CD14-positive monocyte (primary cell): ENCODE measurements at regions not wholly inside any gene's neighbourhood (a gene's known extent, or its start where the extent isn't known, plus 50 kb on each side); places are given as distances from the start of the nearest gene placed in this dataset.

ENCODE experiments used
- DNase-seq, 3 donors: peaks; one replicate each; pipeline ENCODE4 v3.0.0-alpha.2; 2011 to 2022
- H2AFZ ChIP-seq: 2 replicates; pipeline ENCODE4 v1.6.0; 2012; ENCODE audit warnings: mild to moderate bottlenecking, low read depth, low read length, inconsistent platforms; ENCODE audit not compliant: insufficient read depth, poor library complexity, severe bottlenecking
- H3K27ac ChIP-seq, 2 donors: 1 replicate in 1 of 2; 2 replicates in 1 of 2; pipeline ENCODE4 v1.5.1; 2012 to 2013; ENCODE audit warnings: low read length in 2 of 2, control low read depth in 1 of 2, inconsistent platforms in 1 of 2, low read depth in 1 of 2, mild to moderate bottlenecking in 1 of 2
- H3K27me3 ChIP-seq, 2 donors: one replicate each; pipeline versions ENCODE4 v1.6.0 to v1.6.1; 2011 to 2013; ENCODE audit warnings: low read length in 2 of 2; ENCODE audit not compliant: control insufficient read depth in 2 of 2, insufficient read depth in 2 of 2
- H3K36me3 ChIP-seq, 2 donors: replicated peaks in 1 of 2; 1 replicate in 1 of 2; 2 replicates in 1 of 2; pipeline versions ENCODE4 v1.5.1 to v1.6.1; 2012 to 2013; ENCODE audit warnings: low read length in 2 of 2, control low read depth in 1 of 2, inconsistent platforms in 1 of 2, mild to moderate bottlenecking in 1 of 2; ENCODE audit not compliant: insufficient read depth in 2 of 2, control insufficient read depth in 1 of 2
- H3K4me1 ChIP-seq, 2 donors: 1 replicate in 1 of 2; 2 replicates in 1 of 2; pipeline versions ENCODE4 v1.5.1 to v1.6.1; 2012 to 2013; ENCODE audit warnings: low read length in 2 of 2, control low read depth in 1 of 2, inconsistent platforms in 1 of 2, mild to moderate bottlenecking in 1 of 2, moderate library complexity in 1 of 2; ENCODE audit not compliant: insufficient read depth in 2 of 2, control insufficient read depth in 1 of 2
- H3K4me2 ChIP-seq: replicated peaks from 2 replicates; pipeline ENCODE3; 2012; ENCODE audit warnings: low read length, moderate library complexity, mild to moderate bottlenecking; ENCODE audit not compliant: poor library complexity, severe bottlenecking; ENCODE audit errors: extremely low read depth
- H3K4me3 ChIP-seq, 3 experiments: fragments of 200-600 bp in 1 of 3; sonication (generic) in 1 of 3; replicated peaks in 1 of 3; 1 replicate in 2 of 3; 2 replicates in 1 of 3; pipeline ENCODE4 v1.5.1; 2011 to 2013; ENCODE audit warnings: low read length in 3 of 3, mild to moderate bottlenecking in 3 of 3, control low read depth in 2 of 3, low read depth in 2 of 3, inconsistent platforms in 1 of 3, moderate library complexity in 1 of 3
- H3K79me2 ChIP-seq: 2 replicates; pipeline ENCODE4 v1.6.0; 2012; ENCODE audit warnings: mild to moderate bottlenecking, control low read depth, inconsistent platforms, low read length, moderate library complexity; ENCODE audit not compliant: insufficient read depth
- H3K9ac ChIP-seq: 2 replicates; pipeline ENCODE4 v1.6.0; 2017; ENCODE audit warnings: low read length, mild to moderate bottlenecking; ENCODE audit not compliant: insufficient read depth, poor library complexity, severe bottlenecking
- H3K9me3 ChIP-seq, 2 donors: replicated peaks in 1 of 2; 1 replicate in 1 of 2; 2 replicates in 1 of 2; pipeline versions ENCODE4 v1.5.1 to v1.6.1; 2012 to 2013; ENCODE audit warnings: low read length in 2 of 2, control low read depth in 1 of 2; ENCODE audit not compliant: control insufficient read depth in 1 of 2, insufficient read depth in 1 of 2
- H4K20me1 ChIP-seq: 2 replicates; pipeline ENCODE4 v1.6.0; 2012; ENCODE audit warnings: mild to moderate bottlenecking, low read length, control low read depth, moderate library complexity; ENCODE audit not compliant: insufficient read depth
- H3K27ac Mint-ChIP-seq, 7 donors: one replicate each; pipeline ENCODE4 v1.8.0; 2020; ENCODE audit warnings: mild to moderate bottlenecking in 7 of 7, mixed read lengths in 7 of 7, moderate library complexity in 6 of 7, inconsistent platforms in 2 of 7
- H3K27me3 Mint-ChIP-seq, 3 donors: one replicate each; pipeline ENCODE4 v1.8.0; 2021 to 2022; ENCODE audit warnings: low read depth in 3 of 3, mild to moderate bottlenecking in 3 of 3, mixed read lengths in 3 of 3, moderate library complexity in 3 of 3, inconsistent platforms in 1 of 3
- H3K36me3 Mint-ChIP-seq, 2 donors: one replicate each; pipeline ENCODE4 v1.8.0; 2020; ENCODE audit warnings: mixed read lengths in 2 of 2, inconsistent platforms in 1 of 2, mild to moderate bottlenecking in 1 of 2
- H3K4me1 Mint-ChIP-seq: one replicate; pipeline ENCODE4 v1.8.0; 2020; ENCODE audit warnings: mild to moderate bottlenecking, mixed read lengths
- H3K4me3 Mint-ChIP-seq, 2 donors: one replicate each; pipeline ENCODE4 v1.8.0; 2020; ENCODE audit warnings: mild to moderate bottlenecking in 2 of 2, mixed read lengths in 2 of 2, moderate library complexity in 1 of 2
- H3K9me3 Mint-ChIP-seq, 7 donors: one replicate each; pipeline ENCODE4 v1.8.0; 2020 to 2022; ENCODE audit warnings: mixed read lengths in 7 of 7, mild to moderate bottlenecking in 6 of 7, moderate library complexity in 6 of 7, inconsistent platforms in 2 of 7
- CTCF ChIP-seq: fragments of 200-600 bp; IDR thresholded peaks from one replicate; pipeline ENCODE4 v1.8.0; 2022; ENCODE audit warnings: antibody characterized with exemption, mild to moderate bottlenecking
- WGBS: methylation state at CpG from one replicate; pipeline ENCODE4 v1.1.5; 2013; ENCODE audit warnings: missing lambda C conversion rate; ENCODE audit not compliant: insufficient coverage; 5-methylcytosine and 5-hydroxymethylcytosine counted together
- intact Hi-C, 2 donors: fragments of 100-400 bp; cut with micrococcal nuclease; formaldehyde crosslinking; loops; one replicate each; pipeline versions ENCODE4 v1.15.0 to v1.15.1; 2023

DNA sequence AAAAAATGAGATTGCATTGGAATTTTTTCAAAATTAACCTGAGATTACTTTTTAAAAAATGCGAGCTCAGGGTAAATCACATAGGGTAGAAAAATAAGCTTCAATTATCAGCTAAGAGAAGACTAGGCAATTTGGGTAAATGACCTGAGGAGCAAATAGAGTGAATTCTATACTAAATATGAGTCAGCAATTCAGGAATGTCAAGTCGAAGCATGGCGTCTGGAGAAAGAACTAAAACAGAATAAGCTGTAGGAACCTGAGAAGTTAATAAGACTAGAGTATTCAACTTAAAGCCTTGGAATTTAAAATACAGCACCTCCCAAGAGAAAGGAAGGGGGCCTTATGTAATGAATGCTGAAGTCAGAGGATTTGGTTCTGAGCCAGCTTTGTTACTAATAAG is 487.0 kb downstream of the SUCLG1 start:
- no peak overlapping the region for H3K27ac ChIP-seq
- H3K4me3 ChIP-seq, result no peak overlapping the region
- H3K9ac ChIP-seq, result no peak overlapping the region
- no peaks in the 10 kb centered on the region for H3K79me2 ChIP-seq
- peaks cover 0 to 12% (median 4%) of the 10 kb centered on the region in 7 donors for H3K9me3 Mint-ChIP-seq
- intact Hi-C loops, result no loop called here
- H2AFZ ChIP-seq, result no peak overlapping the region
- H3K36me3 ChIP-seq, result no peaks in the 10 kb centered on the region
- no peaks in the 10 kb centered on the region for H3K27me3 Mint-ChIP-seq
- peaks cover 0 to 7% of the 10 kb centered on the region in 2 donors for H3K9me3 ChIP-seq
- H3K27ac Mint-ChIP-seq, result no peak overlapping the region
- no peaks in the 10 kb centered on the region for H3K27me3 ChIP-seq
- no peak overlapping the region for H3K4me3 Mint-ChIP-seq
- TF ChIP-seq CTCF, result no peak
- H3K4me1 Mint-ChIP-seq, result no peaks in the 10 kb centered on the region
- no peaks in the 10 kb centered on the region for H3K36me3 Mint-ChIP-seq
- no CpG with 5 or more reads among the region's 3 CpGs for WGBS
- DNase-seq, result no peak
- H3K4me2 ChIP-seq, result no peak overlapping the region
- H4K20me1 ChIP-seq, result no peaks in the 10 kb centered on the region
- H3K4me1 ChIP-seq, result no peaks in the 10 kb centered on the region

DNA sequence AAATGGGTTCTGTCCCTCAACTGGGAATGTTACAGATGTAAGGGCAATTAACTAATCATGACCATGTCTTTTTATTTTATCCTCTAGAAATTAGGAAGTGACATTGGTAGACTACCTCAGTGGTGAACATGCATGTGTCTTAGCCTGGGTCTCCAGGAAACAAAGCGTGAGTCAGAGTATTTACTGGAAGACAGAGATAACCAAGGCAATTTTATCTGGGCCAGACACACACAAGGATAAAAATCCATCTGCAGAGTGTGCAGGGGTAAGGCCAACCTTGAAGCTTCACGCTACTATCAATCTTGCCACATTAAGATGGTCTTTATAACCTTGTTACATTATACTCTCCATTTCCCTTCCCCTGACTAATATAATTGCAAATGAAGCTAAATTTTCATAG is 487.5 kb downstream of the SUCLG1 start:
- no peak for TF ChIP-seq CTCF
- no peaks in the 10 kb centered on the region for H3K4me1 ChIP-seq
- H3K9me3 ChIP-seq, result peaks cover 0 to 3% of the 10 kb centered on the region in 2 donors
- no peaks in the 10 kb centered on the region for H3K36me3 ChIP-seq
- no peak overlapping the region for H3K4me3 ChIP-seq
- Mint-ChIP-seq H3K4me1 (no peaks in the 10 kb centered on the region), H3K4me3 (no peak overlapping the region), H3K27ac (no peak overlapping the region), H3K27me3 (no peaks in the 10 kb centered on the region), H3K36me3 (no peaks in the 10 kb centered on the region), H3K9me3 (peaks cover 0 to 15% (median 4%) of the 10 kb centered on the region in 7 donors)
- no peaks in the 10 kb centered on the region for H3K27me3 ChIP-seq
- intact Hi-C loops, result no loop called here
- no peak overlapping the region for H3K9ac ChIP-seq
- 20% methylated on average over 1 of the region's 2 CpGs for WGBS
- H4K20me1 ChIP-seq, result no peaks in the 10 kb centered on the region
- H3K4me2 ChIP-seq, result no peak overlapping the region
- H3K27ac ChIP-seq, result no peak overlapping the region
- DNase-seq, result no peak
- H2AFZ ChIP-seq, result no peak overlapping the region
- no peaks in the 10 kb centered on the region for H3K79me2 ChIP-seq
